GM19324 (cell line): ENCODE measurements at regions not wholly inside any gene's neighbourhood (a gene's known extent, or its start where the extent isn't known, plus 50 kb on each side); places are given as distances from the start of the nearest gene placed in this dataset.
"Not testable (repeated sequence)": the region's sequence is repeated elsewhere in the genome, so short reads cannot be mapped to it uniquely, and the experiment has no call there.

ENCODE experiments used
- ATAC-seq: cut with Tn5 transposase; IDR thresholded peaks from one replicate; pipeline ENCODE4 v1.9.1; 2021; ENCODE audit warnings: mild to moderate bottlenecking, moderate library complexity; ENCODE audit not compliant: unreplicated experiment, low FRiP score

- ATAC-seq = no peak
Measured at GRCh38 chr7:123265853-123266252, 66.1 kb upstream of the SLC13A1 start.

GRCh38 chr7:123264820-123265219 is 65.1 kb upstream of the SLC13A1 start:
- ATAC-seq = not testable (repeated sequence)

DNA sequence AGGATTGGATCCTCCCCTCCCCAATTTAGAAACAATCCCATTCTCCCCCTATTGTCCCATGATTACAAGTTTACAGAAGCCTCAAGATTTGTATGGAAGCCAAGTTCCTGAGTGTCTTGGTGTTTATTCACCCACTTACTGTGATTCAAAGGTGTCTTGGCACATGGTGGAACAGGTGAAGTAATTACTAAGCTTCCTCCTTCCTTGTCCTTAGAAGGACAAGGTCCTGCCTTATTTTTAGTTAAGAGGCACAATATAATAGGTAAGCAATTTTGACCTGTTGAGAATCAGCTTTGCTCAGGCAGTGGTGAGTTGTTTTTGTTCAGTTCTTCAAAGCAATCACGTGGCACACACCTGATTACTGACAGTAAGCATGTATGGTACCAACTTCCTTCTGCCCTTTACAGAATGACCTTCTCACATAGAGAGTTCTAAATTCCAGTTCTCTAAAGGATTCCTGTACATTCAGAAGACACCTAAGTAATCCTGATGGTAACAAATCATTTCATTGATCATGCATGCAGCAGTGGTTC is 60.7 kb upstream of the SLC13A1 start:
- ATAC-seq = no peak

- no peak for ATAC-seq
Measured at GRCh38 chr7:123259759-123260158, 60.0 kb upstream of the SLC13A1 start.
